Fibroblast of lung (primary cell): ENCODE measurements at regions not wholly inside any gene's neighbourhood (a gene's known extent, or its start where the extent isn't known, plus 50 kb on each side); places are given as distances from the start of the nearest gene placed in this dataset.

Experiments used
- EZH2 ChIP-seq: IDR thresholded peaks from 2 replicates; pipeline ENCODE4 v1.5.1; 2012; ENCODE audit warnings: low read length, control low read depth, mild to moderate bottlenecking; ENCODE audit errors: missing control alignments
- TF ChIP-seq, protein P1 (sequence below), 2 donors: IDR thresholded peaks in 1 of 2; conservative IDR thresholded peaks in 1 of 2; 1 replicate in 1 of 2; 2 replicates in 1 of 2; pipeline ENCODE4 v1.5.1; 2011 to 2012; ENCODE audit warnings: low read length in 2 of 2, control low read depth in 1 of 2, inconsistent platforms in 1 of 2, low read depth in 1 of 2, mild to moderate bottlenecking in 1 of 2

DNA sequence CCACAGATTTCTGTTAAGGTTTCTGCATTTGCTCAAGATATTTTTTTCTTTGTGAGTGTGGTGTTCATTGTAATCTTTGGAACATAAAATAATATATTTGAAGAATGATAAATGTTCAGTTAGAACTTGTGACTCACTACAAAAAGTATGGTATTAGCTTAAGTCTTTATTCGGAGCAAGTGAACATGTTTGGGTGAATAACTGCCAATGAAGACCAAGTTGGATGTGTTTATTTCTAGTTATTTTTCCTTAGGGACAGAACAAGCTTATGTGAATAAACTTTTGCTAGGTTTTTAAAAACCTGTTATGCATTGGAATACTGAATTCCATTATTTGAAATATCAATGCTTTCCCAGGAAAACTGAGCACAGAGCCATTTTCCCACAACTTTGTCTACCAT is 418.6 kb downstream of the SLCO4C1 start:
- no peak for TF ChIP-seq EZH2
- TF ChIP-seq, protein P1, sequence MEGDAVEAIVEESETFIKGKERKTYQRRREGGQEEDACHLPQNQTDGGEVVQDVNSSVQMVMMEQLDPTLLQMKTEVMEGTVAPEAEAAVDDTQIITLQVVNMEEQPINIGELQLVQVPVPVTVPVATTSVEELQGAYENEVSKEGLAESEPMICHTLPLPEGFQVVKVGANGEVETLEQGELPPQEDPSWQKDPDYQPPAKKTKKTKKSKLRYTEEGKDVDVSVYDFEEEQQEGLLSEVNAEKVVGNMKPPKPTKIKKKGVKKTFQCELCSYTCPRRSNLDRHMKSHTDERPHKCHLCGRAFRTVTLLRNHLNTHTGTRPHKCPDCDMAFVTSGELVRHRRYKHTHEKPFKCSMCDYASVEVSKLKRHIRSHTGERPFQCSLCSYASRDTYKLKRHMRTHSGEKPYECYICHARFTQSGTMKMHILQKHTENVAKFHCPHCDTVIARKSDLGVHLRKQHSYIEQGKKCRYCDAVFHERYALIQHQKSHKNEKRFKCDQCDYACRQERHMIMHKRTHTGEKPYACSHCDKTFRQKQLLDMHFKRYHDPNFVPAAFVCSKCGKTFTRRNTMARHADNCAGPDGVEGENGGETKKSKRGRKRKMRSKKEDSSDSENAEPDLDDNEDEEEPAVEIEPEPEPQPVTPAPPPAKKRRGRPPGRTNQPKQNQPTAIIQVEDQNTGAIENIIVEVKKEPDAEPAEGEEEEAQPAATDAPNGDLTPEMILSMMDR (conservative IDR thresholded peaks at IDR 0.05 in 1 of 2, IDR thresholded peaks at IDR 0.05 in 1 of 2; ENCODE audit: low read depth in 1 of 2, low read length in 2 of 2) = no peak
